HCT116 (cell line): ENCODE measurements at regions not wholly inside any gene's neighbourhood (a gene's known extent, or its start where the extent isn't known, plus 50 kb on each side); places are given as distances from the start of the nearest gene placed in this dataset.

Experiments used
- EZH2phosphoT487 ChIP-seq: fragments of 200-600 bp; IDR thresholded peaks from 2 replicates; pipeline ENCODE4 v1.6.1; 2018; ENCODE audit warnings: antibody characterized with exemption, borderline replicate concordance
- YY1 ChIP-seq: IDR thresholded peaks from 2 replicates; pipeline ENCODE4 v1.6.1; 2011; ENCODE audit warnings: low read length, low read depth, moderate library complexity, mild to moderate bottlenecking; ENCODE audit not compliant: insufficient replicate concordance; ENCODE audit errors: extremely low read depth
- TF ChIP-seq, protein P1 (sequence below), 3 experiments: fragments of 200-600 bp in 1 of 3; sonication (generic) in 1 of 3; IDR thresholded peaks in 2 of 3; conservative IDR thresholded peaks in 1 of 3; 2 replicates each; pipeline ENCODE4 v1.5.1; 2012 to 2017; ENCODE audit warnings: low read depth in 2 of 3, low read length in 2 of 3, antibody characterized with exemption in 1 of 3, borderline replicate concordance in 1 of 3, control low read depth in 1 of 3, mild to moderate bottlenecking in 1 of 3, mixed read lengths in 1 of 3, mixed run types in 1 of 3, moderate library complexity in 1 of 3; ENCODE audit not compliant: insufficient read depth in 1 of 3

DNA sequence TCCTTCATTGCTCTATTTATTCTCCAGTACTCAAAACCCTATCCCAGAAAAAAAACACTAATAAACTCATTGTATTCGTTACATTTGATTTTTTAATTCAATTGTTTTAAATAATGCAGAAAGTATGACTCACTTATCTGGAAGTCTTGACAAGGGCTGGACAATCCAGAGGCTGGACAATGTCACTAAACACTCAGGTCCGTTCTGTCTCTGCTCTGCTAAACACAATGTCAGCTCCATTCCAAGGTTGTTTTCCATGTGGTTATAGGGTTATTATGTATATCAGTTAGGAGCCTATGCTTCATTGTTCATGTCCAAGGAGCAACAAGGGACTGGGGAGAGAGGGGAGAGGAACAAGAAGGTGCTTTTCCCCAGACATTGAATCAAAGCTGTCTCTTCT lies 125.5 kb downstream of the IRS1 start:
- TF ChIP-seq EZH2phosphoT487 (no peak), YY1 (no peak)
- TF ChIP-seq, protein P1, sequence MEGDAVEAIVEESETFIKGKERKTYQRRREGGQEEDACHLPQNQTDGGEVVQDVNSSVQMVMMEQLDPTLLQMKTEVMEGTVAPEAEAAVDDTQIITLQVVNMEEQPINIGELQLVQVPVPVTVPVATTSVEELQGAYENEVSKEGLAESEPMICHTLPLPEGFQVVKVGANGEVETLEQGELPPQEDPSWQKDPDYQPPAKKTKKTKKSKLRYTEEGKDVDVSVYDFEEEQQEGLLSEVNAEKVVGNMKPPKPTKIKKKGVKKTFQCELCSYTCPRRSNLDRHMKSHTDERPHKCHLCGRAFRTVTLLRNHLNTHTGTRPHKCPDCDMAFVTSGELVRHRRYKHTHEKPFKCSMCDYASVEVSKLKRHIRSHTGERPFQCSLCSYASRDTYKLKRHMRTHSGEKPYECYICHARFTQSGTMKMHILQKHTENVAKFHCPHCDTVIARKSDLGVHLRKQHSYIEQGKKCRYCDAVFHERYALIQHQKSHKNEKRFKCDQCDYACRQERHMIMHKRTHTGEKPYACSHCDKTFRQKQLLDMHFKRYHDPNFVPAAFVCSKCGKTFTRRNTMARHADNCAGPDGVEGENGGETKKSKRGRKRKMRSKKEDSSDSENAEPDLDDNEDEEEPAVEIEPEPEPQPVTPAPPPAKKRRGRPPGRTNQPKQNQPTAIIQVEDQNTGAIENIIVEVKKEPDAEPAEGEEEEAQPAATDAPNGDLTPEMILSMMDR (IDR thresholded peaks at IDR 0.05 in 2 of 3, conservative IDR thresholded peaks at IDR 0.05 in 1 of 3; ENCODE audit: borderline replicate concordance in 1 of 3, insufficient read depth in 1 of 3, low read depth in 2 of 3, low read length in 2 of 3), result no peak
